ENCODE measurements at regions not wholly inside any gene's neighbourhood (a gene's known extent, or its start where the extent isn't known, plus 50 kb on each side); places are given as distances from the start of the nearest gene placed in this dataset.

- no peak for DNase-seq
Measured at GRCh38 chr10:31081937-31082840, 50.5 kb upstream of the ZNF438 start.

DNA sequence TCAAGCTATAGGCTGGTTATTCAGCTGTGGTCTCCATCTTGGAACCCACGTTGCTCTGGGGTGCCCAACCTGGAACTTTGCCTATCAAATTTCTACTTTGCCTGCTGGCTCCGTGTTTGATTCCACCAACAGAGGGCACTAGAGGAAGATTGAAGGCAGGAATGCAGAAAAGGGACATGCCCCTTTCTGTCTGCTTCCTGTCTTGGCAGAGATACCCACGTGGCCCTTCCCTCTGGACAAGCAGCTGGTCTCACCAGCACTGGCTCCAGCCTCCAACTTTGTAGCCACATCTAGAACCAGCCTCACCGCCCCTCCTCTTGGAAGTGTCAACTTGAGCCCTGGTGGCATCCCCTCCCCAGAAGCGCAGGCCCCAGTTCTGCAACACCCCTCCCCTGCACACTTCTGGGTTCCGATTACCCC lies 52.1 kb upstream of the ZNF438 start:
- DNase-seq: peak; percentile 58

- DNase-seq: no peak
Measured at GRCh38 chr10:31087011-31087410, 55.3 kb upstream of the ZNF438 start.

- DNase-seq: no peak
Measured at GRCh38 chr10:31087851-31088250, 56.2 kb upstream of the ZNF438 start.

GRCh38 chr10:31090894-31091607 lies 59.4 kb upstream of the ZNF438 start:
- peak; percentile 27 for DNase-seq

DNA sequence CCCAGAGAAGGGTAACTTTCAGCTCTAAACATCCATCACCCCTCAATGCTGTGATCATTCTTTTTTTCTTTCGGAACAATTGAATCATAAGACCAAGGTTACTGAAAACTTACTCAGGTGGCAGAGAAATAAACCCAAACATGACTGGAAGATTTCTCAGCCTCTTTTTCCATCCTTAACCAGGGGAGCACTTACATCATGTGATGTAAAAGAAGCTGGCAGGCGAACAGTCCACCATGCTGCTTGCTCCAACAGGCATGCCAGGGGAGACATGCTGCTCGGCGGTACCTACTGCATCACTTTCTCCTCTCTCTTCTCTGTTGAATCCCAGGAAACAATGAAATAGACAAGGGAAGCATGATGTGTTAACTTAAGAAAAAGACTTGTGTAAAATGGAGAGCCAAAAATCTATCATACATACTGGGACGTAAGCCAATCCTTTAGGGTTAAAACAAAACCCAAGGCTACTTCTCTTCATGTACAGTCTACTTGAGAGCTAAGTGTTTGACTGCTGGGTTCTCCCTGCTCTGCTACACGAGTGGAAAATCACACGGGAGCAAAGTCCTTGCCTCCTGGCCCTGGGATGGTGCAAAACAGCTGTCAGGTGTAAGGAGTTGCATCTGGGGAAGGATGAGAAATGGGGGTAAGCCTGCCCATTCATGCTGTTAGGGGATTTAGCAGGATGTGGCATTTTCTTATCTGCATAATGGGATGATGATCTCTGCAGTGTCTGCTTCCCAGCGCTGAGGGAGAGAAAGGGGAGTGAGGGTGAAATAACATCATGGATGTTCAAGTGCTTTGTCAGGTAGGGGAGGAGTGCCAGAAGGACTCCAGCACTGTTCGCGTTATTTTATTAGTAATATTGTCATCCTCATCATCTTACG lies 64.3 kb upstream of the ZNF438 start:
- DNase-seq: no peak

DNA sequence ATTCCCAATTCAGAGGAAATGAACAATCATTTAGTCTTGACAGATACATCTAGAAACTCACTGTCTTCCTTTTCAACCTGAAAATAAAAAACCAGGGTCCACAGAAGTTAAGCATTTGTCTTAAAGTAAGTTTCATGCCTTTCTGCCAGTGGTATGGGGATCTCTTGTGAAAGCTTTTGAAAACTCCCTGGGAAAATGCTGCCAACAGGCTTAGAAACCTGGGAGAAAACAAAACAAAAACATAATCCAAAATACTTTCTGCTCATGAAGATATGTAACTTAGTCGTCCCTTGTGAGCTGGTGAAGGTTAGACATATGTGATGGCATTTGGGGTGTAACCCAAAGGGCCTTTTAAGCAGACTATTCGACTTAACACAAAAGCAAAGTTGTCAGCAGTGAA lies 66.4 kb upstream of the ZNF438 start:
- DNase-seq: no peak

DNA sequence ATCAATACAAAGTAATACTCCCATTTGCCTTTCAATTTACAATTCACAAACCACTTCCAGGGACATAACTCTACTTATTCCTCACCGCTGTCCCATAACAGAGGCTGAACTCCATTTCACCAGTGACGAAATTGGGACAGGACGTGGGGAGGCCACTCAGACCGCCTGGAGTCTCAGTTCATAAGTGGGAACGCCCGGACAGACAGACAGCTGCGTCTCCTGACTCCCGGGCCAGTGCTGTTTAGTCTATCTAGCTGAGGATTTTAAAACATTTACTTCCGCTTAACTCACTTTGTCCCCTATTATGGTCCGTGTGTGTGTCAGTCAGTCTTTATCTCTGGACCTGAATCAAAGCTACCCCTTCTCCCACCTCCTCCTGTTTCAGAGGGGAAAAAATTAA lies 67.4 kb upstream of the ZNF438 start:
- DNase-seq: no peak

- no peak for DNase-seq
Measured at GRCh38 chr10:31099664-31100063, 68.0 kb upstream of the ZNF438 start.

GRCh38 chr10:31100115-31100601 lies 68.5 kb upstream of the ZNF438 start:
- DNase-seq: no peak

DNA sequence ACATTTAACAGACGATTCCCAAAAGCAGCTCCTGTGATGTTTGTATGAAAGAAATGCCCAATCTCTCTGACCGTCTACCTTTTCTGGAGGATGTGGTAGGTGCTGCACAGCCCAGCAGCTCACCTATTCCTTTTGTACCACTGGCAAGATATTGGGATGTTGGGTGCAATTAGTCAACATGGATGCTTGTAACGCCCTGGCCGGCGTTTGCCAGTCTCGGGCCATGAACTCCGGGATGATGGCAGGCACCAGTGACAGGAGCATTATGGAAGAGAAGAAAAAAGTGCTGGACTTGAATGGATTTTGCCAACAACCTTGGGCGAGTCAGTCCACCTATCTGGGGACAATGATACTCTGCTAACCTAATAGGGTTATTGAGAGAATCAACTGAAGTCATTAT lies 69.0 kb upstream of the ZNF438 start:
- DNase-seq: no peak

GRCh38 chr10:31101123-31101522 lies 69.5 kb upstream of the ZNF438 start:
- DNase-seq: no peak

GRCh38 chr10:31102421-31102820 lies 70.8 kb upstream of the ZNF438 start:
- DNase-seq: no peak

DNA sequence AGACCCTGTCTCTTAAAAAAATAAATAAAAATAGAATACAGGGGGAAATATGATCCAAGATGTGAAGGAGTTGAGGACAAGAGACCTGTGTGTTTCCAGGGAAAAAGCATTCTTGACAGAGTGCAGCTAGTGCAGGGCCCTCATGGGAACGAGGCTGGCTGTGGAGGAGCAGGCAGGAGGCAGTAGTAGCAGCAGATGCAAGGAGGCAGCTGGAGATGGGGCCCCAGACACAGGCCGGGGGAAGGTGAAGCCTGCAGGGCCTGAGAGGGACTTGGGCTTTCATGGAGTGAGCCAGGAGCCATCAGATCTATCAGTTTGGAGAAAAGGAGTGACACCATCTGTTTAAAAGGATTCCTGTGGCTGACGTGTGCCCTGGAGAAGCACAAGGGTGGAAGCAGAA lies 71.4 kb upstream of the ZNF438 start:
- no peak for DNase-seq

GRCh38 chr10:31112961-31113360 lies 81.3 kb upstream of the ZNF438 start:
- DNase-seq: no peak

GRCh38 chr10:31116226-31116625 lies 84.6 kb upstream of the ZNF438 start:
- DNase-seq: peak; percentile 13

DNA sequence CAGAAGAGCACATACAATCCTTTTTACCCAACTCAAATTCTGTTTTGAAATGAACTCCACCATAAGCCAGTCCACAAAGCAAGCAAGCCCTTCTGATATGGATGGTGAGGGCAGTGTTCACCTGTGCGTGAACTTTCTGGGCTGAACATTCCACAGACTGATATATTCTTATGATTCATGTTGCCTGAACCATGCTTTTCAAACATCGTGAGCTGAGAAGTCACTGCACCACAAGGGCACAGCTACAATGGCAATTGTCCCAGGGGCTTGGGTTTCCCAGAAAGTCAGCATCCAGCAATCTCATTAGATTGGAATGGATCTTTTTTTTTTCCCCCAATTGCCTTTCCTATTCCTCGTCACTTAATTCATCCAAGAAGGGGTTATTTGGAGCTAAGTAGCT lies 86.9 kb upstream of the ZNF438 start:
- DNase-seq: no peak

DNA sequence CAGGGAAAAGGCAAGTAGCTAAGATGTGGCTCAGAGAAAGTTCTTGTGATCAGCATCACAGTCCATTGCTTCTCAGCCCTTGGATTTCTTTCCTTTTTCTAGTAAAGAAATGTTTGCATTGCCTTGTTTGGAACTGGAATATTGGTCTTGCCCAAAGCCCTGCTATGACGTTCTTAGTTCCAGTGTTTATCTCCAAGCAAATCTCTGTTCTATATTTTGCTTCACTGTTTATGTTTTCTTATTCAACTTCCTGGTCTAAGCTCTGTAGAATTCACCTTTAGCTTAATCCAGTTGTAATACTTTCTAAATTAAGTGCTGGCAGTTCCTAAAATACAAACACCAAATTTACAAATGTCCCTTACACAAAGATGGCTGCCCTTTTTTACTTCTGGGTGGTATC lies 88.7 kb upstream of the ZNF438 start:
- no peak for DNase-seq

- no peak for DNase-seq
Measured at GRCh38 chr10:31120961-31121685, 89.5 kb upstream of the ZNF438 start.

DNA sequence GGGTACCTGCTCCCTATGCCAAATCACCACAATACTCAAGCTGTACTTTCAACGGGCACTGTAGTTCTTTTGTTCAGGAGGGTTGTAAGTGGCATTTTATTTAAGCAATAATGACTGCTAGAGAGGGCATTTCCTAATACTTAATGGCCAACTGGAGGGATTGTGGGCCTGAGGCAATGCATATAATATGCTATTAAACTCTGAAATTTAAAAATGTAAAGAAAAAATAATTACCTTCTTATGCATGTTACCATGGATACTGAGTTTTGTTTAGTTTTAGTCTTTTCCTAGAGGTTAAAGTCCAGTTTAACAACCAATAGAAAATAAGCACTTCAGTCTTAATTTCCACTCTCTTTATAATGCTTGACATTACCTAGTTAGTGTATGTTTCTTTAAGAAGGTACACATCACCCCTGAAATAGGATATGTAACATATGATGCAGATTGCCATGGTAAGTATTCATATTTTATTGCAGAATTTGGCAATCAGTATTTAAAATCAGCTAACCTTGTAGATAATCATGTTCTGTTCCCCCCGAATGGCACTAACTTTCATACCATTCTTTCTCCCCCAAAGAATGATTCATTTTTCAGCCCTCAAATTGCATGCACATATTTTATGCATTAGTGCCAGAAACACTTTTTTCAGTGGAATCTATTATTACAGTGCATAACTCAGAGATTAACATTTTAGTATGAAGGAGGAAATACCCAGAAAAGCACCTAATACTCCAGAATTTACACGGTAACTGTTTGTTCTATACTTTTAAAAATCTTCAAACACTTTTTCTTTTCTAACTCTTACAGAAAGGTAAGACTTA lies 90.3 kb upstream of the ZNF438 start:
- no peak for DNase-seq

DNA sequence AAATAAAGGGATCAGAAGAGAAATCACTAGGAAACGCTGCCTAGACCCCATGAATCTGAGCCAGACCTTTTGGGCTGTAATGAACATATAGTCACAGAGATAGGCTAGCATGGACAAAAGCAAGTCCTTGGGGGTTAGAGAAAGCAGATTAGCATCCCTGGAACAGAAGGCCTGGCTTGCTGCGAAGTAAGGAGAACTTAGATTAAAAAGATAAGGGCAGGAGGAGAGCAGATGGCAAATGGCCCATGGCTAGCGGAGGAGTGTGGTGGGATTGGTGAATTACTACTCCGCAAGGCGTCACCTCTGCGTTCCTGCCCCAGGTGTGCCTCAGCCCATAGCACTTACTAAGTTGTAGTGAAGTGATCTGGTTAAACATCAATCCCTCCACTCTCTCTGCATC lies 92.3 kb upstream of the ZNF438 start:
- DNase-seq: no peak

DNA sequence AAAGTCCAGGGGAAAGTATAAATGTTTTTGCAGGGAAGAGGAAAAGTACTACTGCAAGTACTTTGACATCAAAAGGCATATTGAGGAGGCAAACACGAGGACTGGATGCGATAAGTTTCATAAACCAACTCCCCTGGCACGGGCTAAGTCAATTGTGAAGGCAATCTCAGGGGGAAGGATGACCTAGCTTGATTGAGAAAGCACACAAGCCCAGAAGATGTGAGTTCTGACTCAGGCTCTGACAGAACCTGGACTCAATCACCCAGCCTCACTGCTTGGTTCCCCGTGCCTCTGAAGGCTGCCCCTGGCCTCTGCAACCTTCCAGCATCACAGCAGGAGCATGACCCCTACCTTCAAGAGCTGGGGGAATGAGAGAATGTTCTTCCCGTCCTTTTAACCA lies 93.2 kb upstream of the ZNF438 start:
- no peak for DNase-seq
